Panc1 (cell line): ENCODE measurements at regions not wholly inside any gene's neighbourhood (a gene's known extent, or its start where the extent isn't known, plus 50 kb on each side); places are given as distances from the start of the nearest gene placed in this dataset.

Source experiments
- CTCF ChIP-seq: fragments of 450-650 bp; IDR thresholded peaks from 2 replicates; pipeline ENCODE4 v1.5.1; 2017; ENCODE audit warnings: mild to moderate bottlenecking
- POLR2AphosphoS5 ChIP-seq: IDR thresholded peaks from 2 replicates; pipeline ENCODE4 v1.6.1; 2012; ENCODE audit warnings: mild to moderate bottlenecking, low read depth, low read length, moderate library complexity
- REST ChIP-seq, 2 experiments: IDR thresholded peaks; 2 replicates each; pipeline ENCODE4 v1.6.1; 2011 to 2012; ENCODE audit warnings: low read depth in 2 of 2, control low read depth in 1 of 2, low read length in 1 of 2, mild to moderate bottlenecking in 1 of 2, moderate library complexity in 1 of 2; ENCODE audit not compliant: insufficient read depth in 1 of 2
- TCF7L2 ChIP-seq: IDR thresholded peaks from 2 replicates; pipeline ENCODE4 v1.6.1; 2011; ENCODE audit warnings: mild to moderate bottlenecking, low read depth, low read length, inconsistent platforms

GRCh38 chr15:97520689-97521088, 439.8 kb upstream of the ARRDC4 start:
- TF ChIP-seq CTCF (no peak), POLR2AphosphoS5 (no peak), REST (IDR thresholded peaks at IDR 0.05; ENCODE audit: insufficient read depth in 1 of 2, low read depth in 2 of 2, low read length in 1 of 2) (no peak), TCF7L2 (no peak)
